Lung microvascular endothelial cell (primary cell): ENCODE measurements at regions not wholly inside any gene's neighbourhood (a gene's known extent, or its start where the extent isn't known, plus 50 kb on each side); places are given as distances from the start of the nearest gene placed in this dataset.

ENCODE experiments used
- DNase-seq, 2 donors: peaks; one replicate each; pipeline versions ENCODE4 v3.0.0 to v3.0.0-alpha.2; 2010; ENCODE audit warnings: low read depth in 2 of 2

DNA sequence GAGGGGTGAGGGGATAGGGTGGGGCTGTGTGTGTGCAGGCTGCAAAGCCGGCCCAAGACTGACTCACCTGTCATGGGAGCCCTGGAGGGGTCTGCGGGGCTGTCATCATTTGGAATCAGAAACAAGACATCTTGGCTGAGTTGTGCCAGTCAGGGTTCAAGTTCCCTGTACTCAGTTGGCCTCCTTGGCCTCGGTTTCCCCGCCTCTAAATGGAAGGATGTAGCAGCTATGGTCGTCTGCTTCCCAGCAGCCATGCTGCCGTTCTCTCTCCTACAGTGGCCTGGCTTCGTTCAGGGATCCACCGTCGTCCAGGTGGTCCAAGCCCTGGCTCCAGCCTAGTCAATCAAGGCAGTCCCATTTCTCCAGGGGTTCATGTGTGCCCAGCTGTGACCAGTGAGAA, 83.6 kb upstream of the PMEPA1 start:
- DNase-seq = no peak

- DNase-seq = no peak
These were observed 82.7 kb upstream of the PMEPA1 start for GRCh38 chr20:57792386-57793080.

DNA sequence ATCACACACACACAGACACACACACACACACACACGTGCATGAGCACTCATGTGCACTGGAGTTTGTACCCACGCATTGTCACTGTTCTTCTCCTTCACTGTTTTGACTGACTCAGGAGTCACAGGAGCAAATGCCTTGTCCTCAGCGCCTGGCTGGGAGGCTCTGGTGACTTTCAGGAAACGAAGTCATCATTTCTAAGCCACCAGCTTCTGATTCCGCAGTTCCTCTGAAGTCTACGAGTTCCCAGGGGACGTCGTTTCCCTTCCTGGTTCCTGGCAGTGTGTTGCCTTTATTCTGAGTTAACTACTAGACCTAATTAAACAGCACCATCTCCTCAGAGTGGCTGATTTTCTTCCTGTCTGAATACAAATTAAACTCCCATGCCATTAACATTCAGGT, 82.2 kb upstream of the PMEPA1 start:
- DNase-seq = no peak

GRCh38 chr20:57791178-57791962, 81.6 kb upstream of the PMEPA1 start:
- DNase-seq = no peak

GRCh38 chr20:57790176-57790575, 80.4 kb upstream of the PMEPA1 start:
- DNase-seq = no peak

GRCh38 chr20:57788936-57789613, 79.3 kb upstream of the PMEPA1 start:
- DNase-seq = no peak

- no peak for DNase-seq
These were observed 78.4 kb upstream of the PMEPA1 start for GRCh38 chr20:57787990-57788781.

DNA sequence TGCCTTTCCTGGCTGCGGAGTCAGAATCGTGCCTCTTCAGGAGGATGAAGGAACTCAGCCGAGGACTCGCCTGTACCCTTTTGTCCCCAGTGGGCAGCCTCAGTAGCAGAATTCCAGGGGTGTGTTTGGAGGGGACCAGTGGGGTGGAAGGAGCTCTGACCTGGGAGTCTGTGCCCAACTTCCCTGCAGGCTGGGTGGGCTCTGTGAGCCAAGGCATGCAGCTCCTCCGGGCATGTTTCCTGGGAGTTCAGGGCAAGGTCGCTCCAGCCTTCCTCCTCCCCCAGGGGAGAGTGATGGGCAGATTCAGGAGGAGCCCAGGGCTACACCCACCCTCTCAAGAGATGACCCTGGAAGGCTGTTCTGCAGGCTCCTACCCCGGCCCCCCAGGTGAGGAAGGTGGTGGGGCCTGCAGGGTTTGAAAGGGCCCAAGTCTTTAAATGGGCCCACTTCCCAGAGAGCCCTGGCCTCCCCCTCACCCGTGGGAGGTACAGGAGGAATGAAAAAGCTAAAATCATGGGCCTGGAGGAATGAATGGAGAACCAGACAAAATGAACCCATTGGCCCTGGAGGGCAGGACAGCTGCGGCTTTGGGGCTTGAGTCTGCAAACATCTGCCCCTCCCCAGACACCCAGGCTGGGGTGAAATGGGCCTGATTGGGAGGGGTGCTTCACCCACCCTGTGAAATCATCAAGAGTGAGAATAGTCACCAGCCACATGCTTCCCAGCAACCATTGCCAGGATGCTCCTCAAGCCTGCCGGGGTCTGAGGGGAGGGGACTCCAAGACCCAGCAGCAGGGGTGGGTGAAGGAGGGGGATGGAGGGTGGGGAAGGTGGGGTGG, 77.6 kb upstream of the PMEPA1 start:
- DNase-seq = no peak

DNA sequence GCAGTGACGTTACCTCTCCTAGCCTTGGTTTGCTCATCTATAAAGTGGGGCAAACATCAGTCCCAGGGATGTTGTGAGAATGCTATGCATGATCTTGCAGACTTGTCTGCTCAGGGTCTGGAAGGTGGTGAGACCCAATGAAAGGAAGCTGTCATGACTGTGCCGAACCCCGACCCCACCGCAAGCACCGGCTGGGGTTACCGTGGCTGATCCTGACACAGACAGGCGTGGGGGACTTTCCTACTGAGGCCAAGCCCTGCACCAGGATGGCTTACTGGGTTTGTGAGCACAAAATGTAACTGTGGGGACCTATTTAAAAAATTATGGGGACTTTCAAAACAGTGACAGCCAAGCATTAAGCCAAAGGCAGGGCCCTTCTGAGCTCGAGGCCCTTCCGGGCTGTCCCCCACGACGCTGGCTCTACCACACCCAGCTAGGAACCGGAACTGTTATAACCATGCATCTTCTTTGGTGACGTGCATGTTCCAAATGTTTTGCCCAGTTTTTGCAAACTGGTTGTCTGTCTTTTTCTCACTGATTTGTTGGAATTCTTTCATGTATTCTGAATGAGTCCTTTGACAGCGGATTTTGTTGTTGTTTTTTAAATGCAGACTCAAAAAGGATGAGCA, 76.6 kb upstream of the PMEPA1 start:
- no peak for DNase-seq

- no peak for DNase-seq
These were observed 75.9 kb upstream of the PMEPA1 start for GRCh38 chr20:57785720-57786119.

DNA sequence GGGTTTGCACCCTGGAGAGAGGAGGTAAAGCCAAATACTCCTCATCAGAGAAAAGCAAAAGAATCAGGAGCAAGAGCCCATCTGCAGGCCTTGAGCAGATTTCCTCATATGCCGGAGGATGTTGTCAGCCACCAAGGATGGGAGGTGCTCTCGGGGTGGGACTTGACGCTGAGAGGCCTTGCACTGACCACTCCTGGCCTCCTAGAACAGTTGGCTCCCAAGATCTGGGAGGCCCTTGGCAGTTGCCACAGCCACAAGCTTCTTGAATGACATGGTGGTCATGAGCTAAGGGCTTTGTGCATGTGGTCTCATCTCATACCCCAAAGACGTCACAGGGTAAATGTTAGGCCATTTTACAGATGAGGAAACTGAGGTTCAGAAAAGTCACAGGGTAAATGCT, 75.2 kb upstream of the PMEPA1 start:
- no peak for DNase-seq

DNA sequence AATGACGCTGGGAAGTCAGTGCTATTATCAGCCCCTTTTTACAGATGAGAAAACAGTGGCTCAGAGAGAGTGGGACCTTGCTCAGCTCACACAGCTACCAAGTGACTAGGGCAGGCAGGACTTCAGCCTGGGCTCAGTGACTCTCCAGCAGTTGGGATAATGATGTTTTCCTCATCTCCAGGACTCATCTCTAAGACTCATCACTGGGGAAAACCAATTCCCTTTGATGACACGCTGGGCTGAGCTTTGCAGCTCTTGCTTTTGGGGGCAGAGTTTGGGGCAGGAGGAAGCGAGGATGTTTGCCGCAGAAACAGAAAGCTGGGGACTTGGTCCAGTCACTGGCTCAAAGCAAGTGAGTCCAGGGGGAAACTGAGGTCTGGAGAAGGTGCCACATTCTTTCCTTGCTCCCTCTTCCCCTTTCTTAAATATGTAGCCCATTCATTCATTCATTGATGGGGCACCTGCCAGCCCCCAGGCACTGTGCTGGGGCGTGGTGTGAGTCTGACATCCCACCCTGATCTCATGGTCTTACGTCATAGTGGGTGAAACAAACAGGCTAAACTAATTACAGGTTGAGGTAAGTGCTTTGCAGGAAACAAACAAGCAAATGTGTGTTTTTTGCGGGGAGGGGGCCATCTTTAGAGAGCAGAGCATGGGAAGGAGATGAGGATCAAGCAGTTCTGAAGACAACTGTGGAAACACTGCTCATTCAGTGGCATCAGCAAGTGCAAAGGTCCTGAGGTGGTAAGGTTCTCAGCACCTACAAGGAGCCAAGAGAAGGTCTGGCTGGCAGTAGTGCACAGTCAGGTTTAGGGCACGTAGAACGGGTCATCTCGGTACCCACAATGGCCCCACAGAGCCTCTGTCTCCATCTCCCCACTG, 74.4 kb upstream of the PMEPA1 start:
- DNase-seq = no peak

DNA sequence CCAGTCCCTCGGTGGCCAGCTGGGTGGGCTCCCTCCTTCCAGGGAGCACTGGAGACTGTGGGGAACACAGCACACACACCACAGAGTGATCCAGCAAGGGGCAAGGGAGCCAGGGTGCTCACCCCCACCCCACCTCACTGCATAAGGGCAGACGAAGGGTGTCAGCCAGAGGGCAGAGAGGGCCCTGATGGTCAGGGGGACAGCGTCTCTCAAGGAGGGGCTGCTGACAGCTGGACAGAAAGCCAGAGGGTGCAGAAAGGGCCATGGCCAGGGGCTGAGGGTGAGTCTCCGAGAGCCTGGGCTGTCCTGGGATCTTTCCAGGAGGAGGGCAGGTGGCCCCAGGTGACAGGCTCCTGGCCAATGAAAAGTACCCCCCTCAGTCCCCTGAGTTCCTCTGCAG, 73.4 kb upstream of the PMEPA1 start:
- no peak for DNase-seq

GRCh38 chr20:57782631-57783041, 72.8 kb upstream of the PMEPA1 start:
- no peak for DNase-seq

DNA sequence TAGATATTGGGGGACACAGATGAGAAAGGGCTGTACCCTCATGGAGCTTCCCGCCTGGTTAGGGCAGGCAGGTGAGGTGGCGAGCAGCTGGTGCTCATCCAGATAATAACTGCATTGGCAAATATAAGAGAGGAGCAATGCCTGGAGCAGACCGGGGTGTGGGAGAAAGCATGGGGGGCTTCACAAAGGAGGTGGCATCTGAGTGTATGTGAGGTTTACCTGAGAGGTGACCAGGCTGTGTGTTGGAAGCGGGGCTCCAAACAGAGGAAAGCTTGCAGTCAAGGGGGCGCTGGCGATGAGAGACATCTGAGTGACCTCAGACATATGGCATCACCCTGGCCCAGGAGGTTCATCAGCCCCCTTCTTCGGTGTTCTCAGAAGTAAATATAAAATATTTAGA, 72.1 kb upstream of the PMEPA1 start:
- no peak for DNase-seq

DNA sequence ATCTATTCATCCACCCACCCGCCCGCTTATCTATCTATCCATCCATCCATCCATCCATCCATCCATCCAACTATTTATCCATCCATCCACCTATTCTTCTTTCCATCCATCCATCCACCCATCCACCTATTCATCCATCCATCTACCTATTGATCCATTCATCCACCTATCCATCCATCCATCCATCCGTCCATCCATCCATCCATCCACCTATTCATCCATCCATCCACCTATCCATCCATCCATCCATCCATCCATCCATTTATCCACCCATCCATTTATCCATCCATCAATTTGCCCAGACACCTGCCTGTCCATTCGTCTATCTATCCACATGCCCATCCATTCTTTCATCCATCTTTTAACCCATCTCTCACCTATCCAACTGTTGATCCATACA, 71.1 kb upstream of the PMEPA1 start:
- DNase-seq = no peak

DNA sequence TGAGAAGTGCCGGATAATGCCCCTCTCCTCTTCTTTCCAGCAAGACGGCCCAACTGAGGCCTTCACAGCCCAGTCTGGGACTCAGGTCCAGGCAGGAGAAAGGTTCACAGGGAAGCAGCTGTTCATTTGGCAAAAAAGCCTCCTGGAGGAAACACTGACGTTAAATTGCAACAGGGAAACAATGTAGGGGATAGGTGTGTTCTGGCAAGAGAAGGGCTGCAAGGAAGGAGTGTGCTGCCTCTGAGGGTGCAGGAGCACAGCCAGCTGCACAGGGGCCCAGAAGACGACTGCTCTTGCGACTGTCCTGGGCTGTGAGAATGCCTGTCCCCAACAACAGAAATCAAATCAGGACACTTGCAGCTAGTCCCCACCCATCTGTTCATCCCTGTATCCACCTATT, 70.6 kb upstream of the PMEPA1 start:
- DNase-seq = no peak

DNA sequence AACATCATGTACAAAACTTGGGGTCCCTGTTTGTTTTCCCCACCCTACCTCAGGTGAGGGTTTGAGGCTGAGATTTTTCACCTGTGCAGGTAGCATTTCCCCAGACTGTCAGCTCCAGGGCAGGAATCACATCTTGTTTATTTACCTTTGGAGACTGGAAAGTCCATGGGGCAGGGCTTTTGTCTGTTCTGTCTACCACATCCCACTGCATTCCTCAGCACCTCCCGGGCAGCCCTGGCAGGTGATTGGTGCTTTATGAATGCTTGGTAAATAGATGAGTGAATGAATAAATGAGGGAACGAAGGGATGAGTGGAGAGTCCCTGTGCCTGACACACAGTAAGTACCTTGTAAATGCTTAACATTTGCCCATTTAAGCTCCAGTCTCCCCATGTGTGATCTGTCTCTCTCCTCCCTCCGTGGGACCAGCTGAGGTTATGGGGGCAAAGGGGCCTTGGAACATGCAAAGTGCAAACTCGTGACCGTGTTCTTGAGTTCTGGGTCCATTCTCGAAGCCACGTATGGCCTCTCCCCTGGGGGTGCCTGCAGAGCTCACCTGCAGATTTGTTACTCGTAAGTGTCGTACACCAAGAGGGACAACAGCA, 69.7 kb upstream of the PMEPA1 start:
- DNase-seq = no peak

DNA sequence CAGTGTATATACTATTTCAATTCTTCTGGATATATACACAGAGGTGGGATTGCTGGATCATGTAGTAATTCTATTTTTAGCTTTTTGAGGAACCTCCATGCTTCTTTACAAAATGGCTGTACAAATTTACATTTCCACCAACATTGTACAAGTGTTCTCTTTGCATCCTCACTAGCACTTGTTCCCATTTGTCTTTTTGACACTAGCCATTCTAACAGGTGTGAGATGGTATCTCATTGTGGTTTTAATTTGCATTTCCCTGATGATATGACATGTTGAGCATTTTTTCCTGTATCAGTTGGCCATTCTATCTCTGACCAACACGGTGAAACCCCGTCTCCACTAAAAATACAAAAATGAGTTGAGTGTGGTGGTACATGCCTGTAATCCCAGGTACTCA, 68.1 kb upstream of the PMEPA1 start:
- DNase-seq = no peak
